ENCODE measurements at regions not wholly inside any gene's neighbourhood (a gene's known extent, or its start where the extent isn't known, plus 50 kb on each side); places are given as distances from the start of the nearest gene placed in this dataset.

- Histone ChIP-seq H2BK15ac (ENCODE audit: low read length) (no peak overlapping the region), H3K18ac (ENCODE audit: low read length) (no peak overlapping the region), H3K4me3 (ENCODE audit: low read length in 2 of 2) (no peak overlapping the region), H3K36me3 (replicated peaks in 1 of 2; ENCODE audit: control insufficient read depth in 2 of 2, insufficient read depth in 2 of 2, low read length in 2 of 2) (no peaks in the 10 kb centered on the region), H2BK5ac (ENCODE audit: low read length) (no peak overlapping the region), H2BK12ac (ENCODE audit: low read length) (no peak overlapping the region), H3K4me1 (ENCODE audit: control insufficient read depth in 2 of 2, insufficient read depth in 1 of 2, low read depth in 1 of 2, low read length in 2 of 2) (no peaks in the 10 kb centered on the region), H3K4ac (ENCODE audit: low read length) (no peak overlapping the region), H3K4me2 (ENCODE audit: insufficient read depth, low read length, poor library complexity, severe bottlenecking) (no peak overlapping the region), H3K9me3 (replicated peaks in 1 of 2; ENCODE audit: control insufficient read depth in 2 of 2, insufficient read depth in 1 of 2, low read depth in 1 of 2, low read length in 2 of 2) (peaks cover 5 to 6% of the 10 kb centered on the region in 2 donors), H3K27me3 (ENCODE audit: control insufficient read depth in 3 of 3, insufficient read depth in 3 of 3, low read depth in 1 of 3, low read length in 3 of 3) (no peaks in the 10 kb centered on the region), H3K23ac (ENCODE audit: low read depth, low read length, poor library complexity) (no peak overlapping the region), H2AFZ (ENCODE audit: low read length) (no peak overlapping the region), H4K91ac (ENCODE audit: low read depth, low read length, poor library complexity) (no peak overlapping the region), H3K9ac (ENCODE audit: low read depth, low read length, poor library complexity) (no peak overlapping the region), H3K27ac (replicated peaks; ENCODE audit: low read length) (no peak overlapping the region), H2BK120ac (ENCODE audit: low read depth, low read length) (no peak overlapping the region), H3K14ac (ENCODE audit: low read length) (no peak overlapping the region), H2AK5ac (ENCODE audit: low read depth, low read length) (no peak overlapping the region), H4K8ac (ENCODE audit: low read depth, low read length) (no peak overlapping the region), H3K79me1 (ENCODE audit: low read depth, low read length) (no peaks in the 10 kb centered on the region)
- WGBS, 2 donors (ENCODE audit: extremely low coverage in 2 of 2, insufficient read length in 2 of 2, insufficient replicate concordance in 1 of 2), result no CpG with 5 or more reads among the region's 11 CpGs
- DNase-seq (ENCODE audit: low spot score), result peak; percentile 36
Measured at GRCh38 chr4:116358633-116359222, 726.6 kb downstream of the TRAM1L1 start.

- DNase-seq (ENCODE audit: low spot score), result no peak
- no peak overlapping the region for H2AFZ ChIP-seq (ENCODE audit: low read length)
Measured at GRCh38 chr4:116357758-116358157, 727.6 kb downstream of the TRAM1L1 start.

GRCh38 chr4:116346750-116347149, 738.6 kb downstream of the TRAM1L1 start:
- WGBS, 2 donors (ENCODE audit: extremely low coverage in 2 of 2, insufficient read length in 2 of 2, insufficient replicate concordance in 1 of 2), result no CpG with 5 or more reads among the region's 1 CpG

More at GRCh38 chr4:116357758-116358157, 727.6 kb downstream of the TRAM1L1 start:
- Histone ChIP-seq H3K9me3 (replicated peaks in 1 of 2; ENCODE audit: control insufficient read depth in 2 of 2, insufficient read depth in 1 of 2, low read depth in 1 of 2, low read length in 2 of 2) (peaks cover 5 to 6% of the 10 kb centered on the region in 2 donors), H3K9ac (ENCODE audit: low read depth, low read length, poor library complexity) (no peak overlapping the region), H4K8ac (ENCODE audit: low read depth, low read length) (no peak overlapping the region), H2AK5ac (ENCODE audit: low read depth, low read length) (no peak overlapping the region), H3K27ac (replicated peaks; ENCODE audit: low read length) (no peak overlapping the region), H3K14ac (ENCODE audit: low read length) (no peak overlapping the region), H3K79me1 (ENCODE audit: low read depth, low read length) (no peaks in the 10 kb centered on the region), H3K27me3 (ENCODE audit: control insufficient read depth in 3 of 3, insufficient read depth in 3 of 3, low read depth in 1 of 3, low read length in 3 of 3) (no peaks in the 10 kb centered on the region), H2BK5ac (ENCODE audit: low read length) (no peak overlapping the region), H3K4ac (ENCODE audit: low read length) (no peak overlapping the region), H2BK12ac (ENCODE audit: low read length) (no peak overlapping the region), H3K4me3 (ENCODE audit: low read length in 2 of 2) (no peak overlapping the region), H4K91ac (ENCODE audit: low read depth, low read length, poor library complexity) (no peak overlapping the region), H3K4me2 (ENCODE audit: insufficient read depth, low read length, poor library complexity, severe bottlenecking) (no peak overlapping the region), H3K36me3 (replicated peaks in 1 of 2; ENCODE audit: control insufficient read depth in 2 of 2, insufficient read depth in 2 of 2, low read length in 2 of 2) (no peaks in the 10 kb centered on the region), H3K23ac (ENCODE audit: low read depth, low read length, poor library complexity) (no peak overlapping the region), H3K4me1 (ENCODE audit: control insufficient read depth in 2 of 2, insufficient read depth in 1 of 2, low read depth in 1 of 2, low read length in 2 of 2) (no peaks in the 10 kb centered on the region), H2BK15ac (ENCODE audit: low read length) (no peak overlapping the region), H3K18ac (ENCODE audit: low read length) (no peak overlapping the region), H2BK120ac (ENCODE audit: low read depth, low read length) (no peak overlapping the region)
- WGBS, 2 donors (ENCODE audit: extremely low coverage in 2 of 2, insufficient read length in 2 of 2, insufficient replicate concordance in 1 of 2), result no CpG with 5 or more reads among the region's 4 CpGs

GRCh38 chr4:116343809-116344208, 741.6 kb downstream of the TRAM1L1 start:
- no CpG with 5 or more reads among the region's 2 CpGs for WGBS, 2 donors (ENCODE audit: extremely low coverage in 2 of 2, insufficient read length in 2 of 2, insufficient replicate concordance in 1 of 2)
- Histone ChIP-seq H2BK12ac (ENCODE audit: low read length) (no peak overlapping the region), H4K8ac (ENCODE audit: low read depth, low read length) (no peak overlapping the region), H4K91ac (ENCODE audit: low read depth, low read length, poor library complexity) (no peak overlapping the region), H3K27ac (replicated peaks; ENCODE audit: low read length) (no peak overlapping the region), H3K14ac (ENCODE audit: low read length) (no peak overlapping the region), H3K4ac (ENCODE audit: low read length) (no peak overlapping the region), H3K18ac (ENCODE audit: low read length) (no peak overlapping the region), H3K9me3 (replicated peaks in 1 of 2; ENCODE audit: control insufficient read depth in 2 of 2, insufficient read depth in 1 of 2, low read depth in 1 of 2, low read length in 2 of 2) (no peaks in the 10 kb centered on the region), H2BK15ac (ENCODE audit: low read length) (no peak overlapping the region), H3K4me2 (ENCODE audit: insufficient read depth, low read length, poor library complexity, severe bottlenecking) (no peak overlapping the region), H3K23ac (ENCODE audit: low read depth, low read length, poor library complexity) (no peak overlapping the region), H3K9ac (ENCODE audit: low read depth, low read length, poor library complexity) (no peak overlapping the region), H2AFZ (ENCODE audit: low read length) (no peak overlapping the region), H2BK120ac (ENCODE audit: low read depth, low read length) (no peak overlapping the region), H2BK5ac (ENCODE audit: low read length) (no peak overlapping the region), H3K79me1 (ENCODE audit: low read depth, low read length) (no peaks in the 10 kb centered on the region), H2AK5ac (ENCODE audit: low read depth, low read length) (no peak overlapping the region), H3K36me3 (replicated peaks in 1 of 2; ENCODE audit: control insufficient read depth in 2 of 2, insufficient read depth in 2 of 2, low read length in 2 of 2) (no peaks in the 10 kb centered on the region), H3K4me3 (ENCODE audit: low read length in 2 of 2) (no peak overlapping the region), H3K4me1 (ENCODE audit: control insufficient read depth in 2 of 2, insufficient read depth in 1 of 2, low read depth in 1 of 2, low read length in 2 of 2) (no peaks in the 10 kb centered on the region), H3K27me3 (ENCODE audit: control insufficient read depth in 3 of 3, insufficient read depth in 3 of 3, low read depth in 1 of 3, low read length in 3 of 3) (no peaks in the 10 kb centered on the region)
- DNase-seq (ENCODE audit: low spot score), result no peak

More at GRCh38 chr4:116346750-116347149, 738.6 kb downstream of the TRAM1L1 start:
- H3K14ac ChIP-seq (ENCODE audit: low read length), result no peak overlapping the region
- H3K9ac ChIP-seq (ENCODE audit: low read depth, low read length, poor library complexity), result no peak overlapping the region
- no peak overlapping the region for H2BK12ac ChIP-seq (ENCODE audit: low read length)
- no peak overlapping the region for H3K4ac ChIP-seq (ENCODE audit: low read length)
- no peak overlapping the region for H3K27ac ChIP-seq (replicated peaks; ENCODE audit: low read length)
- H3K27me3 ChIP-seq (ENCODE audit: control insufficient read depth in 3 of 3, insufficient read depth in 3 of 3, low read depth in 1 of 3, low read length in 3 of 3), result no peaks in the 10 kb centered on the region
- H2BK5ac ChIP-seq (ENCODE audit: low read length), result no peak overlapping the region
- no peak overlapping the region for H3K18ac ChIP-seq (ENCODE audit: low read length)
- no peaks in the 10 kb centered on the region for H3K36me3 ChIP-seq (replicated peaks in 1 of 2; ENCODE audit: control insufficient read depth in 2 of 2, insufficient read depth in 2 of 2, low read length in 2 of 2)
- H3K4me1 ChIP-seq (ENCODE audit: control insufficient read depth in 2 of 2, insufficient read depth in 1 of 2, low read depth in 1 of 2, low read length in 2 of 2), result no peaks in the 10 kb centered on the region
- no peak overlapping the region for H3K4me2 ChIP-seq (ENCODE audit: insufficient read depth, low read length, poor library complexity, severe bottlenecking)
- H4K91ac ChIP-seq (ENCODE audit: low read depth, low read length, poor library complexity), result no peak overlapping the region
- H2BK120ac ChIP-seq (ENCODE audit: low read depth, low read length), result no peak overlapping the region
- H3K4me3 ChIP-seq (ENCODE audit: low read length in 2 of 2), result no peak overlapping the region
- no peak for DNase-seq (ENCODE audit: low spot score)
- H3K79me1 ChIP-seq (ENCODE audit: low read depth, low read length), result no peaks in the 10 kb centered on the region
- no peak overlapping the region for H2AK5ac ChIP-seq (ENCODE audit: low read depth, low read length)
- no peak overlapping the region for H4K8ac ChIP-seq (ENCODE audit: low read depth, low read length)
- no peak overlapping the region for H3K23ac ChIP-seq (ENCODE audit: low read depth, low read length, poor library complexity)
- H2BK15ac ChIP-seq (ENCODE audit: low read length), result no peak overlapping the region
- H3K9me3 ChIP-seq (replicated peaks in 1 of 2; ENCODE audit: control insufficient read depth in 2 of 2, insufficient read depth in 1 of 2, low read depth in 1 of 2, low read length in 2 of 2), result no peaks in the 10 kb centered on the region
- H2AFZ ChIP-seq (ENCODE audit: low read length), result no peak overlapping the region

All from neuronal stem cell (in vitro differentiated cells).